GM19240 (cell line): ENCODE measurements at regions not wholly inside any gene's neighbourhood (a gene's known extent, or its start where the extent isn't known, plus 50 kb on each side); places are given as distances from the start of the nearest gene placed in this dataset.
"Not testable (repeated sequence)": the region's sequence is repeated elsewhere in the genome, so short reads cannot be mapped to it uniquely, and the experiment has no call there.

ENCODE experiments used
- DNase-seq: peaks from one replicate; pipeline ENCODE4 v3.0.0; 2011; ENCODE audit warnings: low spot score; ENCODE audit not compliant: insufficient read length

- DNase-seq = not testable (repeated sequence)
Observed at GRCh38 chr2:4244422-4244821, 541.0 kb downstream of the DCDC2C start.

GRCh38 chr2:4246364-4247131, 543.2 kb downstream of the DCDC2C start:
- DNase-seq = no peak

GRCh38 chr2:4247791-4248190, 544.4 kb downstream of the DCDC2C start:
- no peak for DNase-seq

- DNase-seq = no peak
Observed at GRCh38 chr2:4255491-4255890, 552.1 kb downstream of the DCDC2C start.

GRCh38 chr2:4256351-4256750, 553.0 kb downstream of the DCDC2C start:
- no peak for DNase-seq

- DNase-seq = no peak
Observed at GRCh38 chr2:4258563-4258962, 555.2 kb downstream of the DCDC2C start.

GRCh38 chr2:4265936-4266335, 562.6 kb downstream of the DCDC2C start:
- DNase-seq = no peak

- no peak for DNase-seq
Observed at GRCh38 chr2:4269885-4270284, 566.5 kb downstream of the DCDC2C start.

- no peak for DNase-seq
Observed at GRCh38 chr2:4272261-4272858, 569.0 kb downstream of the DCDC2C start.

- no peak for DNase-seq
Observed at GRCh38 chr2:4278392-4278791, 575.0 kb downstream of the DCDC2C start.

- no peak for DNase-seq
Observed at GRCh38 chr2:4279431-4279830, 576.1 kb downstream of the DCDC2C start.

- DNase-seq = no peak
Observed at GRCh38 chr2:4291430-4291829, 588.1 kb downstream of the DCDC2C start.

GRCh38 chr2:4295680-4296079, 592.3 kb downstream of the DCDC2C start:
- no peak for DNase-seq

GRCh38 chr2:4300616-4301015, 597.2 kb downstream of the DCDC2C start:
- DNase-seq = no peak

GRCh38 chr2:4324531-4324930, 621.2 kb downstream of the DCDC2C start:
- no peak for DNase-seq

GRCh38 chr2:4336864-4337263, 633.5 kb downstream of the DCDC2C start:
- no peak for DNase-seq

- no peak for DNase-seq
Observed at GRCh38 chr2:4338345-4338744, 635.0 kb downstream of the DCDC2C start.

GRCh38 chr2:4340536-4340935, 637.2 kb downstream of the DCDC2C start:
- no peak for DNase-seq

- DNase-seq = no peak
Observed at GRCh38 chr2:4346628-4347027, 643.3 kb downstream of the DCDC2C start.

- no peak for DNase-seq
Observed at GRCh38 chr2:4353668-4354067, 650.3 kb downstream of the DCDC2C start.

- no peak for DNase-seq
Observed at GRCh38 chr2:4354164-4354563, 650.8 kb downstream of the DCDC2C start.

GRCh38 chr2:4354678-4355077, 651.3 kb downstream of the DCDC2C start:
- DNase-seq = no peak

- no peak for DNase-seq
Observed at GRCh38 chr2:4356109-4356508, 652.7 kb downstream of the DCDC2C start.
